ENCODE measurements at regions not wholly inside any gene's neighbourhood (a gene's known extent, or its start where the extent isn't known, plus 50 kb on each side); places are given as distances from the start of the nearest gene placed in this dataset.

GRCh38 chr3:43997788-43998369, 243.8 kb upstream of the TOPAZ1 start:
- Mint-ChIP-seq H3K4me1 (peaks cover 43% of the 10 kb centered on the region), H3K36me3 (ENCODE audit: low read depth) (no peaks in the 10 kb centered on the region), H3K4me3 (peak overlapping the region; percentile 81), H3K27me3 (ENCODE audit: low read depth, poor library complexity) (peaks cover 83% of the 10 kb centered on the region), H3K9me3 (peaks cover 15% of the 10 kb centered on the region), H3K27ac (no peak overlapping the region)
- TF ChIP-seq, protein P1, sequence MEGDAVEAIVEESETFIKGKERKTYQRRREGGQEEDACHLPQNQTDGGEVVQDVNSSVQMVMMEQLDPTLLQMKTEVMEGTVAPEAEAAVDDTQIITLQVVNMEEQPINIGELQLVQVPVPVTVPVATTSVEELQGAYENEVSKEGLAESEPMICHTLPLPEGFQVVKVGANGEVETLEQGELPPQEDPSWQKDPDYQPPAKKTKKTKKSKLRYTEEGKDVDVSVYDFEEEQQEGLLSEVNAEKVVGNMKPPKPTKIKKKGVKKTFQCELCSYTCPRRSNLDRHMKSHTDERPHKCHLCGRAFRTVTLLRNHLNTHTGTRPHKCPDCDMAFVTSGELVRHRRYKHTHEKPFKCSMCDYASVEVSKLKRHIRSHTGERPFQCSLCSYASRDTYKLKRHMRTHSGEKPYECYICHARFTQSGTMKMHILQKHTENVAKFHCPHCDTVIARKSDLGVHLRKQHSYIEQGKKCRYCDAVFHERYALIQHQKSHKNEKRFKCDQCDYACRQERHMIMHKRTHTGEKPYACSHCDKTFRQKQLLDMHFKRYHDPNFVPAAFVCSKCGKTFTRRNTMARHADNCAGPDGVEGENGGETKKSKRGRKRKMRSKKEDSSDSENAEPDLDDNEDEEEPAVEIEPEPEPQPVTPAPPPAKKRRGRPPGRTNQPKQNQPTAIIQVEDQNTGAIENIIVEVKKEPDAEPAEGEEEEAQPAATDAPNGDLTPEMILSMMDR (IDR thresholded peaks at IDR 0.05): no peak
- peak; percentile 31 for DNase-seq

GRCh38 chr3:43998370-43998835, 243.3 kb upstream of the TOPAZ1 start:
- Mint-ChIP-seq H3K4me1 (peaks cover 43% of the 10 kb centered on the region), H3K9me3 (peaks cover 10% of the 10 kb centered on the region), H3K27ac (no peak overlapping the region), H3K4me3 (peak overlapping the region; percentile 81), H3K36me3 (ENCODE audit: low read depth) (no peaks in the 10 kb centered on the region), H3K27me3 (ENCODE audit: low read depth, poor library complexity) (peaks cover 78% of the 10 kb centered on the region)
- TF ChIP-seq, protein P1 (IDR thresholded peaks at IDR 0.05): no peak
- peak; percentile 48 for DNase-seq

DNA sequence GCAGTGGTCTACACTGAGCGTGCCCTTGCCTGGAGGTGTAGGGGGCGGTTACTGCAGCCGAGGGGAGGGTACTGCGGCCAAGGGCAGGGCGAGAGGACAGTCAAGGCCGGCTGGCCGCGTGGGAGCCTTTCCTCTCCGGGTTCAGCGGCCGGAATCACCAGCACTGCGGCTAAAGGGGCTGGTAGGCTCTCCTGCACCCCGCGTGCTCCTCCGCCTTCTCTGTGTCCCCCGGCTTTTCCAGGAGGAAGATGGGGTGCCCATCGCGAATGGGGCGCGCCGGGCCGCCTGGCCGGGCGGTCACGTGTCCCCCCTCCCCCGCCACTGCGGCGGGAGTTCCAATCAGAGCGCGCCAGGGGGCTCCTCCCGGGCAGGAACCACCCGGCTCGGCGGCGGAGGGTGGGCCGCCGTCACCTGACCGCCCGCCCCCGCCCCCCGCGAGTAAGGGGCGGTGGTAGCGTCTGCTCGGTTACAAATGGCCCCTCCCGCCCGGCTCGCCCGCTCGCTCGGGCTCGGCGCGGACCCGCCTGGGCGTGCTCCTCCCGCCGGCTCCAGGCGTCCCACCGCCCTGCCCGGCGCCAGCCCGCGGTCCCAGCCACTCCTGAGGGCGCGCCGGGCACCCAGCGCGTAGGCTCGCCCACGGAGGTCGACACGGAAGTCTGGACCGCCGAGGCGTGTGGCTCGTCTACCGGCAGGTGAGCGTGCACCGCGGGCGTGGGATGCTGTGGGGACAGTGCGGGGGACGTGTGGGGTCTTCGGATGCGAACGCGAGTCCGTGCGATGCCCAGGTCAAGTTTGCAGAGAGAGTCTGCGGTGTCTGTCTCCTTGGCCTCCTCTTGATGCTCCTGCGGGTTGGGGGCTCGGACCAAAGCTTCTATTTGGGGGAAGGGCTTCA, 242.6 kb upstream of the TOPAZ1 start:
- peaks cover 71% of the 10 kb centered on the region for H3K27me3 Mint-ChIP-seq (ENCODE audit: low read depth, poor library complexity)
- H3K9me3 Mint-ChIP-seq: peaks cover 4% of the 10 kb centered on the region
- TF ChIP-seq, protein P1 (IDR thresholded peaks at IDR 0.05): no peak
- no peaks in the 10 kb centered on the region for H3K36me3 Mint-ChIP-seq (ENCODE audit: low read depth)
- H3K4me1 Mint-ChIP-seq: peaks cover 43% of the 10 kb centered on the region
- DNase-seq: peak; percentile 84
- peak overlapping the region; percentile 81 for H3K4me3 Mint-ChIP-seq
- no peak overlapping the region for H3K27ac Mint-ChIP-seq

GRCh38 chr3:43999728-44000319, 241.9 kb upstream of the TOPAZ1 start:
- TF ChIP-seq, protein P1 (IDR thresholded peaks at IDR 0.05): no peak
- DNase-seq: no peak
- peak overlapping the region; percentile 81 for H3K4me3 Mint-ChIP-seq
- no peaks in the 10 kb centered on the region for H3K36me3 Mint-ChIP-seq (ENCODE audit: low read depth)
- no peak overlapping the region for H3K27ac Mint-ChIP-seq
- peaks cover 64% of the 10 kb centered on the region for H3K27me3 Mint-ChIP-seq (ENCODE audit: low read depth, poor library complexity)
- peaks cover 37% of the 10 kb centered on the region for H3K4me1 Mint-ChIP-seq
- H3K9me3 Mint-ChIP-seq: peaks cover 4% of the 10 kb centered on the region

DNA sequence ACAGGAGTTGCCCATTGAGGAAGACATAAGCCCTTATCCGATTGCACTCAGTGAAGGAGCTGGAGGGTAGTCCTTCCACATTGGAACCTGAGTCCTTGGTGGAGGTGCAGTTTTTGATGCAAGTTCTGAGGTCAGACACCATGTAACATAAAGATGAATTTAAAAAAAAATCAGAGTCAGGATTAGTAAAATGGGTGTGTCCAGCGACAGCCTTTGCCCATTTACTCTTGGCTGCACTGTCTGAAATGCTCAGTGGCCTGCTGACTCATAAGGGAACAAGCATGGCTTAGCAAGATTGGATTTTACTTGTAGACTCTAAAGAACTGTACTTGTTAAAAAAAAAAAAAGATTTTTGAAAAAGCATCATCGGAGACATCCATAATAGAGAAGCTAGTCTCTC, 241.1 kb upstream of the TOPAZ1 start:
- DNase-seq: no peak
- Mint-ChIP-seq H3K36me3 (ENCODE audit: low read depth) (no peaks in the 10 kb centered on the region), H3K27me3 (ENCODE audit: low read depth, poor library complexity) (peaks cover 56% of the 10 kb centered on the region), H3K9me3 (peaks cover 4% of the 10 kb centered on the region), H3K4me1 (peaks cover 37% of the 10 kb centered on the region), H3K4me3 (peak overlapping the region; percentile 18), H3K27ac (no peak overlapping the region)
- TF ChIP-seq, protein P1 (IDR thresholded peaks at IDR 0.05): no peak

Data from nephron progenitor cell (in vitro differentiated cells).